CD4-positive, alpha-beta T cell (primary cell): ENCODE measurements at regions not wholly inside any gene's neighbourhood (a gene's known extent, or its start where the extent isn't known, plus 50 kb on each side); places are given as distances from the start of the nearest gene placed in this dataset.
"Not testable (repeated sequence)": the region's sequence is repeated elsewhere in the genome, so short reads cannot be mapped to it uniquely, and the experiment has no call there.

Experiments
- ATAC-seq: fragments of 200-7000 bp; cut with Tn5 transposase; one replicate; pipeline ENCODE4 v1.10.0; 2022; ENCODE audit warnings: mild to moderate bottlenecking; ENCODE audit not compliant: poor library complexity
- CTCF ChIA-PET: fragments of 350-600 bp; sonication (Branson Sonifier 250); formaldehyde crosslinking; loops from one replicate; lab custom pipeline; 2021; ENCODE audit warnings: antibody characterized with exemption, inconsistent platforms; lab: Charles Lee
- POLR2A ChIA-PET: fragments of 350-600 bp; sonication (Branson Sonifier 250); formaldehyde crosslinking; loops from one replicate; lab custom pipeline; 2021; ENCODE audit warnings: antibody characterized with exemption, inconsistent platforms; lab: Charles Lee
- DNase-seq, 14 experiments: peaks; one replicate each; pipeline ENCODE4 v3.0.0-alpha.2; 2013 to 2020; ENCODE audit warnings: mixed read lengths in 2 of 14
- H3K27ac ChIP-seq, 2 donors: one replicate each; pipeline versions ENCODE4 v1.5.1 to v1.7.0; 2013; ENCODE audit warnings: low read length in 2 of 2, low read depth in 1 of 2, mild to moderate bottlenecking in 1 of 2
- H3K27me3 ChIP-seq, 2 experiments: 1 replicate in 1 of 2; 2 replicates in 1 of 2; pipeline versions ENCODE4 v1.6.1 to v1.7.0; 2013; ENCODE audit warnings: low read length in 2 of 2, control low read depth in 1 of 2, mild to moderate bottlenecking in 1 of 2, moderate library complexity in 1 of 2; ENCODE audit not compliant: insufficient read depth in 2 of 2, control insufficient read depth in 1 of 2
- H3K36me3 ChIP-seq: one replicate; pipeline ENCODE4 v1.6.1; 2013; ENCODE audit warnings: low read length, control low read depth; ENCODE audit not compliant: insufficient read depth
- H3K4me1 ChIP-seq: one replicate; pipeline ENCODE4 v1.6.1; 2013; ENCODE audit warnings: low read length, control low read depth; ENCODE audit not compliant: insufficient read depth
- H3K4me3 ChIP-seq: one replicate; pipeline ENCODE4 v1.5.1; 2013; ENCODE audit warnings: mild to moderate bottlenecking, low read length, moderate library complexity
- H3K9me3 ChIP-seq, 2 experiments: 1 replicate in 1 of 2; 2 replicates in 1 of 2; pipeline versions ENCODE4 v1.6.1 to v1.7.0; 2013; ENCODE audit warnings: low read length in 2 of 2, mild to moderate bottlenecking in 2 of 2, control low read depth in 1 of 2, moderate library complexity in 1 of 2; ENCODE audit not compliant: control insufficient read depth in 1 of 2, insufficient read depth in 1 of 2
- H3K27ac Mint-ChIP-seq: one replicate; pipeline ENCODE4 v1.8.0; 2020; ENCODE audit warnings: mixed read lengths
- H3K27me3 Mint-ChIP-seq: one replicate; pipeline ENCODE4 v1.8.0; 2021; ENCODE audit warnings: mixed read lengths
- H3K36me3 Mint-ChIP-seq: one replicate; pipeline ENCODE4 v1.8.0; 2021; ENCODE audit warnings: low read depth, mixed read lengths
- H3K4me1 Mint-ChIP-seq: one replicate; pipeline ENCODE4 v1.8.0; 2021; ENCODE audit warnings: low read depth, mixed read lengths
- H3K4me3 Mint-ChIP-seq: one replicate; pipeline ENCODE4 v1.8.0; 2020; ENCODE audit warnings: mild to moderate bottlenecking, mixed read lengths
- H3K9me3 Mint-ChIP-seq: one replicate; pipeline ENCODE4 v1.8.0; 2020; ENCODE audit warnings: mixed read lengths
- CTCF ChIP-seq: fragments of 200-600 bp; IDR thresholded peaks from one replicate; pipeline ENCODE4 v1.8.0; 2022; ENCODE audit warnings: antibody characterized with exemption, mild to moderate bottlenecking
- intact Hi-C, 2 experiments: fragments of 100-400 bp; cut with DNase I in 1 of 2; cut with micrococcal nuclease in 1 of 2; formaldehyde crosslinking; loops; one replicate each; pipeline versions ENCODE4 v1.15.1 to v1.9.0; 2023 to 2025; cut with DNase I, micrococcal nuclease

- ATAC-seq (no peak), DNase-seq (no peak)
- H3K27me3 ChIP-seq = no peaks in the 10 kb centered on the region
- no peaks in the 10 kb centered on the region for H3K9me3 ChIP-seq
- H3K36me3 ChIP-seq = no peaks in the 10 kb centered on the region
- no peak overlapping the region for H3K4me3 ChIP-seq
- POLR2A ChIA-PET = no interaction called here
- H3K4me1 Mint-ChIP-seq = peaks cover 8% of the 10 kb centered on the region
- CTCF ChIA-PET = no interaction called here
- intact Hi-C loops = no loop called here
- no peak for TF ChIP-seq CTCF
- H3K4me1 ChIP-seq = peaks cover 14% of the 10 kb centered on the region
- no peaks in the 10 kb centered on the region for H3K9me3 Mint-ChIP-seq
- H3K27ac Mint-ChIP-seq = no peak overlapping the region
- H3K36me3 Mint-ChIP-seq = no peaks in the 10 kb centered on the region
- no peaks in the 10 kb centered on the region for H3K27me3 Mint-ChIP-seq
- H3K27ac ChIP-seq = no peak overlapping the region
- no peak overlapping the region for H3K4me3 Mint-ChIP-seq
These were observed 161.9 kb downstream of the VSIG4 start for GRCh38 chrX:65877953-65878352.

- H3K27ac ChIP-seq, H3K4me3 ChIP-seq, H3K9me3 Mint-ChIP-seq, H3K27me3 ChIP-seq, H3K27me3 Mint-ChIP-seq, H3K36me3 Mint-ChIP-seq, H3K4me3 Mint-ChIP-seq, H3K9me3 ChIP-seq, POLR2A ChIA-PET, intact Hi-C loops, DNase-seq, H3K36me3 ChIP-seq, ATAC-seq, H3K27ac Mint-ChIP-seq: not testable (repeated sequence)
- CTCF ChIA-PET = interaction anchor here (1.0 kb wide), 1 partner anchor 11 kb away, joined by 3 read pairs; no protein-coding TSS in a partner anchor
- H3K4me1 ChIP-seq = peaks cover 19% of the 10 kb centered on the region
- H3K4me1 Mint-ChIP-seq = peaks cover 15% of the 10 kb centered on the region
These were observed 164.3 kb downstream of the VSIG4 start for GRCh38 chrX:65875614-65876013.

GRCh38 chrX:65874765-65875164 lies 165.1 kb downstream of the VSIG4 start:
- ChIA-PET CTCF (no interaction called here), POLR2A (no interaction called here)
- Mint-ChIP-seq H3K27ac (no peak overlapping the region), H3K4me3 (no peak overlapping the region), H3K9me3 (no peaks in the 10 kb centered on the region), H3K27me3 (no peaks in the 10 kb centered on the region), H3K36me3 (no peaks in the 10 kb centered on the region), H3K4me1 (peaks cover 15% of the 10 kb centered on the region)
- TF ChIP-seq CTCF = no peak
- Histone ChIP-seq H3K27ac (no peak overlapping the region), H3K4me3 (no peak overlapping the region), H3K4me1 (peaks cover 19% of the 10 kb centered on the region), H3K27me3 (no peaks in the 10 kb centered on the region), H3K36me3 (no peaks in the 10 kb centered on the region), H3K9me3 (no peaks in the 10 kb centered on the region)
- DNase-seq (no peak), ATAC-seq (no peak)
- intact Hi-C loops = no loop called here

- Mint-ChIP-seq H3K27ac (no peak overlapping the region), H3K36me3 (no peaks in the 10 kb centered on the region), H3K4me1 (peaks cover 15% of the 10 kb centered on the region), H3K4me3 (no peak overlapping the region), H3K9me3 (no peaks in the 10 kb centered on the region), H3K27me3 (no peaks in the 10 kb centered on the region)
- H3K27me3 ChIP-seq = no peaks in the 10 kb centered on the region
- H3K4me3 ChIP-seq = no peak overlapping the region
- intact Hi-C loops = no loop called here
- ChIA-PET POLR2A (no interaction called here), CTCF (no interaction called here)
- ATAC-seq (no peak), DNase-seq (no peak)
- TF ChIP-seq CTCF = no peak
- H3K4me1 ChIP-seq = peaks cover 19% of the 10 kb centered on the region
- H3K36me3 ChIP-seq = no peaks in the 10 kb centered on the region
- H3K9me3 ChIP-seq = no peaks in the 10 kb centered on the region
- H3K27ac ChIP-seq = no peak overlapping the region
These were observed 165.8 kb downstream of the VSIG4 start for GRCh38 chrX:65874110-65874509.
